ENCODE measurements at regions not wholly inside any gene's neighbourhood (a gene's known extent, or its start where the extent isn't known, plus 50 kb on each side); places are given as distances from the start of the nearest gene placed in this dataset.
A peak's percentile ranks its signal among the peaks of the same experiment; 100 is the strongest.
"Not testable (repeated sequence)": the region's sequence is repeated elsewhere in the genome, so short reads cannot be mapped to it uniquely, and the experiment has no call there.

- Histone ChIP-seq H3K14ac (ENCODE audit: low read length in 2 of 2) (no peak overlapping the region), H2BK12ac (ENCODE audit: low read length in 2 of 2) (peak overlapping the region in 1 of 2 experiments; percentile 29), H3K27ac (ENCODE audit: low read length, poor library complexity, severe bottlenecking) (no peak overlapping the region), H3K4me2 (ENCODE audit: low read length, poor library complexity, severe bottlenecking) (no peak overlapping the region), H4K8ac (ENCODE audit: low read length) (no peak overlapping the region), H3K79me1 (replicated peaks; ENCODE audit: low read length, poor library complexity, severe bottlenecking) (peaks cover under 1% of the 10 kb centered on the region), H3K36me3 (ENCODE audit: control insufficient read depth in 1 of 2, insufficient read depth in 2 of 2, low read depth in 1 of 2, low read length in 2 of 2) (no peaks in the 10 kb centered on the region), H4K91ac (ENCODE audit: low read length) (no peak overlapping the region), H3K23ac (ENCODE audit: low read length in 2 of 2) (no peak overlapping the region), H3K9ac (ENCODE audit: low read length) (peak overlapping the region; percentile 3), H3K9me3 (ENCODE audit: control insufficient read depth, low read length) (no peaks in the 10 kb centered on the region), H2AFZ (ENCODE audit: low read depth, low read length) (no peak overlapping the region), H3K4me3 (ENCODE audit: insufficient read depth in 1 of 2, low read depth in 1 of 2, low read length in 2 of 2) (no peak overlapping the region), H3K27me3 (ENCODE audit: control insufficient read depth in 1 of 2, insufficient read depth in 1 of 2, low read length in 2 of 2) (no peaks in the 10 kb centered on the region), H3K4me1 (ENCODE audit: control insufficient read depth, insufficient read depth, low read depth, low read length) (no peaks in the 10 kb centered on the region), H2BK5ac (ENCODE audit: low read depth, low read length, poor library complexity, severe bottlenecking) (no peak overlapping the region), H3K4ac (ENCODE audit: low read depth in 1 of 2, low read length in 2 of 2) (no peak overlapping the region), H2BK120ac (ENCODE audit: low read depth, low read length) (no peak overlapping the region), H3K18ac (ENCODE audit: low read depth in 1 of 2, low read length in 2 of 2) (no peak overlapping the region), H2BK15ac (ENCODE audit: low read depth, poor library complexity, severe bottlenecking) (no peak overlapping the region), H2AK5ac (ENCODE audit: low read length, severe bottlenecking) (no peak overlapping the region)
- WGBS, result 91% methylated on average over 5 of the region's 6 CpGs
- DNase-seq, result peak; percentile 77
These were observed 69.8 kb upstream of the STARD13 start for GRCh38 chr13:33355201-33355895.

- not testable (repeated sequence) for H3K79me1 ChIP-seq (replicated peaks; ENCODE audit: low read length, poor library complexity, severe bottlenecking); H2AFZ ChIP-seq (ENCODE audit: low read depth, low read length); H3K14ac ChIP-seq (ENCODE audit: low read length in 2 of 2); H2BK12ac ChIP-seq (ENCODE audit: low read length in 2 of 2); H2BK15ac ChIP-seq (ENCODE audit: low read depth, poor library complexity, severe bottlenecking); DNase-seq; H4K8ac ChIP-seq (ENCODE audit: low read length); H3K23ac ChIP-seq (ENCODE audit: low read length in 2 of 2); H3K9me3 ChIP-seq (ENCODE audit: control insufficient read depth, low read length); H3K27ac ChIP-seq (ENCODE audit: low read length, poor library complexity, severe bottlenecking); H2BK5ac ChIP-seq (ENCODE audit: low read depth, low read length, poor library complexity, severe bottlenecking); H3K9ac ChIP-seq (ENCODE audit: low read length); H2AK5ac ChIP-seq (ENCODE audit: low read length, severe bottlenecking); H3K36me3 ChIP-seq (ENCODE audit: control insufficient read depth in 1 of 2, insufficient read depth in 2 of 2, low read depth in 1 of 2, low read length in 2 of 2); H2BK120ac ChIP-seq (ENCODE audit: low read depth, low read length); H3K18ac ChIP-seq (ENCODE audit: low read depth in 1 of 2, low read length in 2 of 2); H3K4me2 ChIP-seq (ENCODE audit: low read length, poor library complexity, severe bottlenecking); H3K4me3 ChIP-seq (ENCODE audit: insufficient read depth in 1 of 2, low read depth in 1 of 2, low read length in 2 of 2); H3K27me3 ChIP-seq (ENCODE audit: control insufficient read depth in 1 of 2, insufficient read depth in 1 of 2, low read length in 2 of 2); H4K91ac ChIP-seq (ENCODE audit: low read length); H3K4ac ChIP-seq (ENCODE audit: low read depth in 1 of 2, low read length in 2 of 2); H3K4me1 ChIP-seq (ENCODE audit: control insufficient read depth, insufficient read depth, low read depth, low read length)
- WGBS, result 94% methylated on average over 14 of the region's 17 CpGs
These were observed 72.5 kb upstream of the STARD13 start for GRCh38 chr13:33358076-33358475.

GRCh38 chr13:33362986-33363727 lies 77.6 kb upstream of the STARD13 start:
- Histone ChIP-seq H2AFZ (ENCODE audit: low read depth, low read length) (no peak overlapping the region), H3K9ac (ENCODE audit: low read length) (no peak overlapping the region), H3K36me3 (ENCODE audit: control insufficient read depth in 1 of 2, insufficient read depth in 2 of 2, low read depth in 1 of 2, low read length in 2 of 2) (no peaks in the 10 kb centered on the region), H2BK5ac (ENCODE audit: low read depth, low read length, poor library complexity, severe bottlenecking) (no peak overlapping the region), H3K4me3 (ENCODE audit: insufficient read depth in 1 of 2, low read depth in 1 of 2, low read length in 2 of 2) (no peak overlapping the region), H2BK120ac (ENCODE audit: low read depth, low read length) (no peak overlapping the region), H3K14ac (ENCODE audit: low read length in 2 of 2) (no peak overlapping the region), H3K9me3 (ENCODE audit: control insufficient read depth, low read length) (no peaks in the 10 kb centered on the region), H3K27me3 (ENCODE audit: control insufficient read depth in 1 of 2, insufficient read depth in 1 of 2, low read length in 2 of 2) (no peaks in the 10 kb centered on the region), H3K4ac (ENCODE audit: low read depth in 1 of 2, low read length in 2 of 2) (no peak overlapping the region), H2AK5ac (ENCODE audit: low read length, severe bottlenecking) (no peak overlapping the region), H3K4me2 (ENCODE audit: low read length, poor library complexity, severe bottlenecking) (no peak overlapping the region), H2BK12ac (ENCODE audit: low read length in 2 of 2) (no peak overlapping the region), H3K18ac (ENCODE audit: low read depth in 1 of 2, low read length in 2 of 2) (no peak overlapping the region), H3K27ac (ENCODE audit: low read length, poor library complexity, severe bottlenecking) (no peak overlapping the region), H4K91ac (ENCODE audit: low read length) (no peak overlapping the region), H3K23ac (ENCODE audit: low read length in 2 of 2) (no peak overlapping the region), H4K8ac (ENCODE audit: low read length) (no peak overlapping the region), H2BK15ac (ENCODE audit: low read depth, poor library complexity, severe bottlenecking) (no peak overlapping the region), H3K79me1 (replicated peaks; ENCODE audit: low read length, poor library complexity, severe bottlenecking) (no peaks in the 10 kb centered on the region), H3K4me1 (ENCODE audit: control insufficient read depth, insufficient read depth, low read depth, low read length) (no peaks in the 10 kb centered on the region)
- WGBS, result 97% methylated on average over 2 of the region's 2 CpGs
- DNase-seq, result no peak

GRCh38 chr13:33364192-33364591 lies 78.6 kb upstream of the STARD13 start:
- Histone ChIP-seq H2BK15ac (ENCODE audit: low read depth, poor library complexity, severe bottlenecking) (no peak overlapping the region), H3K9ac (ENCODE audit: low read length) (no peak overlapping the region), H2BK12ac (ENCODE audit: low read length in 2 of 2) (no peak overlapping the region), H4K91ac (ENCODE audit: low read length) (no peak overlapping the region), H3K18ac (ENCODE audit: low read depth in 1 of 2, low read length in 2 of 2) (no peak overlapping the region), H4K8ac (ENCODE audit: low read length) (no peak overlapping the region), H3K4me2 (ENCODE audit: low read length, poor library complexity, severe bottlenecking) (no peak overlapping the region), H2BK5ac (ENCODE audit: low read depth, low read length, poor library complexity, severe bottlenecking) (no peak overlapping the region), H3K36me3 (ENCODE audit: control insufficient read depth in 1 of 2, insufficient read depth in 2 of 2, low read depth in 1 of 2, low read length in 2 of 2) (no peaks in the 10 kb centered on the region), H3K9me3 (ENCODE audit: control insufficient read depth, low read length) (no peaks in the 10 kb centered on the region), H3K27me3 (ENCODE audit: control insufficient read depth in 1 of 2, insufficient read depth in 1 of 2, low read length in 2 of 2) (no peaks in the 10 kb centered on the region), H2BK120ac (ENCODE audit: low read depth, low read length) (no peak overlapping the region), H3K4me3 (ENCODE audit: insufficient read depth in 1 of 2, low read depth in 1 of 2, low read length in 2 of 2) (no peak overlapping the region), H3K79me1 (replicated peaks; ENCODE audit: low read length, poor library complexity, severe bottlenecking) (no peaks in the 10 kb centered on the region), H3K27ac (ENCODE audit: low read length, poor library complexity, severe bottlenecking) (no peak overlapping the region), H2AFZ (ENCODE audit: low read depth, low read length) (no peak overlapping the region), H3K4me1 (ENCODE audit: control insufficient read depth, insufficient read depth, low read depth, low read length) (no peaks in the 10 kb centered on the region), H3K4ac (ENCODE audit: low read depth in 1 of 2, low read length in 2 of 2) (no peak overlapping the region), H3K14ac (ENCODE audit: low read length in 2 of 2) (no peak overlapping the region), H3K23ac (ENCODE audit: low read length in 2 of 2) (no peak overlapping the region), H2AK5ac (ENCODE audit: low read length, severe bottlenecking) (no peak overlapping the region)
- WGBS, result 94% methylated on average over 4 of the region's 5 CpGs
- DNase-seq, result no peak
